ENCODE measurements at regions not wholly inside any gene's neighbourhood (a gene's known extent, or its start where the extent isn't known, plus 50 kb on each side); places are given as distances from the start of the nearest gene placed in this dataset.

DNA sequence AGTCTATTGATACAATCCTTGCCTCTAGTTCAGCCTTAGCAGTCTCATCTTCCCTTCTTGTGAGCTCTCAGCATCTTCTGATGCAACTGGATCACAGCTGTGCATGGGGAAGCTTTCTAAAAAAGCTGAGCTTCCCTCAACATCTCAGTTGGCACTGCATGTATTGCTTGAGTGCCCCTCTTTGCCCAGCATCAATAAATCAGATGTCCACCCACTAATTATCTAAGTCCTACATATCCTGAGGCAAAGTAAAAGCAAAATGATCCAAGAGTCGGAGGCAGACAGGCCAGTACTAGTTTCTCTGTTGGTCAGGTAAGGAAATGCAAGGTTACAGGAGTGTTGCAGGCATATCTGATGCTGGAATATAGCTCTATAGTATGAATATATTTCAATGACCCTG, 334.5 kb upstream of the NCAM1 start:
- H3K36me3 Mint-ChIP-seq (ENCODE audit: low read depth) = no peaks in the 10 kb centered on the region
- H3K4me1 Mint-ChIP-seq = peaks cover 17% of the 10 kb centered on the region
- DNase-seq = no peak
- H3K4me3 Mint-ChIP-seq = no peak overlapping the region
- TF ChIP-seq, protein P1, sequence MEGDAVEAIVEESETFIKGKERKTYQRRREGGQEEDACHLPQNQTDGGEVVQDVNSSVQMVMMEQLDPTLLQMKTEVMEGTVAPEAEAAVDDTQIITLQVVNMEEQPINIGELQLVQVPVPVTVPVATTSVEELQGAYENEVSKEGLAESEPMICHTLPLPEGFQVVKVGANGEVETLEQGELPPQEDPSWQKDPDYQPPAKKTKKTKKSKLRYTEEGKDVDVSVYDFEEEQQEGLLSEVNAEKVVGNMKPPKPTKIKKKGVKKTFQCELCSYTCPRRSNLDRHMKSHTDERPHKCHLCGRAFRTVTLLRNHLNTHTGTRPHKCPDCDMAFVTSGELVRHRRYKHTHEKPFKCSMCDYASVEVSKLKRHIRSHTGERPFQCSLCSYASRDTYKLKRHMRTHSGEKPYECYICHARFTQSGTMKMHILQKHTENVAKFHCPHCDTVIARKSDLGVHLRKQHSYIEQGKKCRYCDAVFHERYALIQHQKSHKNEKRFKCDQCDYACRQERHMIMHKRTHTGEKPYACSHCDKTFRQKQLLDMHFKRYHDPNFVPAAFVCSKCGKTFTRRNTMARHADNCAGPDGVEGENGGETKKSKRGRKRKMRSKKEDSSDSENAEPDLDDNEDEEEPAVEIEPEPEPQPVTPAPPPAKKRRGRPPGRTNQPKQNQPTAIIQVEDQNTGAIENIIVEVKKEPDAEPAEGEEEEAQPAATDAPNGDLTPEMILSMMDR (IDR thresholded peaks at IDR 0.05) = no peak
- H3K27me3 Mint-ChIP-seq (ENCODE audit: low read depth, poor library complexity) = peaks cover 15% of the 10 kb centered on the region
- H3K9me3 Mint-ChIP-seq = peaks cover 9% of the 10 kb centered on the region
- no peak overlapping the region for H3K27ac Mint-ChIP-seq

DNA sequence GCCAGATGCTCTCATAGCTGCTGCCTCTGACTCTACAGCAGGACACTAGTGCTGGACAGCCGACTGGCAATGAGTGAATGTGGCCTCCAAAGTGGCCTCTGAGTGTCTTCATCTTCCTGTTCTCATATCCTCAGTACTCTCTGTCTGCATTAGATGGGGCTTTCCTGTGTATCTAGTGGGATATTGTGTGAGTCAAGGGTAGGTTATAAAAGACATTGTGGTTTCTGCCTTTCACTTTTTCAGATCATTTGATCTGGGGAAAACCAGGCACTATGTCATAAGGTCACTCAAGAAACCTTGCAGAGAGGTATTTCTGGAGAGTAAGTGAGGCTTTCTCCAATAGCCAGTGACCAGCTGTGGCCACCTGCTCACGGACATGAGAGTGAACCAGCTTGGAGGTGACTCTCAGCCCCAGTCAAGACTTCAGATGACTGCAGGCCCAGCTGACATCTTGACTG, 333.6 kb upstream of the NCAM1 start:
- Mint-ChIP-seq H3K9me3 (peaks cover under 1% of the 10 kb centered on the region), H3K27ac (no peak overlapping the region), H3K27me3 (ENCODE audit: low read depth, poor library complexity) (peaks cover 16% of the 10 kb centered on the region), H3K4me1 (peaks cover 17% of the 10 kb centered on the region), H3K4me3 (no peak overlapping the region), H3K36me3 (ENCODE audit: low read depth) (no peaks in the 10 kb centered on the region)
- TF ChIP-seq, protein P1 (IDR thresholded peaks at IDR 0.05) = no peak
- DNase-seq = no peak

DNA sequence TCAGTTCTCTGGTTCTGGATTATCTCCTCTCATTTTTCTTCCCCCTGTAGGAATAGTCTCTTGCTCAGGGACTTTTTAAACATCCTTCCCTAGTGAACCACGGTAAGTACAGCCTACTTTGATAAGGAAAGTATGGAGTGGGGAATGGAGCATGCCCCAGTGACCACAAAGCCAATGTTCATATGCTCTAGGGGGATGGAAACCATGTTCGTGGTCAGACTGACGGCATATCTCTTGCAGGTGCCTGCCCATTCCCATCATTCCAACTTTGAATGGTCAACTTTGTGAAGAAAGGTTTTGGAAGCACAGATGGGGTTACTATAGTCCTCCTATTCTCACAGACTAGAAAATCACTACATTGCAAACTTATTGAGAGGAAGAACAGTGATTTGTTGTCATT, 332.5 kb upstream of the NCAM1 start:
- no peaks in the 10 kb centered on the region for H3K36me3 Mint-ChIP-seq (ENCODE audit: low read depth)
- no peak for DNase-seq
- H3K27me3 Mint-ChIP-seq (ENCODE audit: low read depth, poor library complexity) = peaks cover 16% of the 10 kb centered on the region
- no peaks in the 10 kb centered on the region for H3K9me3 Mint-ChIP-seq
- H3K4me3 Mint-ChIP-seq = no peak overlapping the region
- TF ChIP-seq, protein P1 (IDR thresholded peaks at IDR 0.05) = no peak
- H3K4me1 Mint-ChIP-seq = peaks cover 17% of the 10 kb centered on the region
- no peak overlapping the region for H3K27ac Mint-ChIP-seq

DNA sequence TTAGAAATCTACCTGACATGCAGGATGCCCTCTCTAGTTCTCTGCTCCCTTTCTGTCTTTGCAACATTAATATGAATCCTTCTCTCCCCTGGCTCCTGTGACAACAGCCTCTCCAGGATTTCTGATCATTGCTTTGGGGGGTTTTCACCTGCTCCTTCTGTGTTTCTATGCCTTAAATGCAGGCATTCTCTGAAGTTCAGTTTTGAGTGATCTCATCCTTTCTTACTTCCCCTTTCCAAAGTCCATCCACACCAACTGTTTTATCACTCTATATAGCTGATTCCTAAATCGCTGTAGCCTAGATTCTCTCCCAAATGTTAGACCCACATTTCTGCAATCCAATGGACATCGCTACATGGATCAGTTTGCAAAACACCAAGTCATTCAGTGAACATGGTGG, 330.7 kb upstream of the NCAM1 start:
- no peak overlapping the region for H3K27ac Mint-ChIP-seq
- no peaks in the 10 kb centered on the region for H3K36me3 Mint-ChIP-seq (ENCODE audit: low read depth)
- H3K27me3 Mint-ChIP-seq (ENCODE audit: low read depth, poor library complexity) = peaks cover 16% of the 10 kb centered on the region
- DNase-seq = no peak
- peaks cover 4% of the 10 kb centered on the region for H3K4me1 Mint-ChIP-seq
- TF ChIP-seq, protein P1 (IDR thresholded peaks at IDR 0.05) = no peak
- no peak overlapping the region for H3K4me3 Mint-ChIP-seq
- H3K9me3 Mint-ChIP-seq = no peaks in the 10 kb centered on the region

DNA sequence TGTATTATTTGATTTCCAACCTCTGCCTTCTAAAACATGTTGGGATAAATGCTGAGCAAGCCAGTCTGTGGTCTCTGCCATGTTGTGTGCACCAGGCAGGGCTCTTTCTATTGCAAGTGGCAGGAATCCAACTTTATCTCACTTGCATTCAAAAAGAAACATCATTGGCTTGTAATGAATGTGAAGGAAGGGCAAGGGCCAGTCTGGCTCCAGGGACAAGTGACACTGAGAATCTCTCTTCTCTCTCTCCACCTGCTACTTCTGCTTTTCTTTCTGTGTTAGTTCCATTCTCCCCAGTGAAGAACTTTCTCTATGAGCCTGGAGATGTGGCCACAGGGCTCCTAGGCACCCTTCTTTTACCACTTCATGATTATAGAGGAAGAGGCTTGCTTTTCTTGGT, 329.9 kb upstream of the NCAM1 start:
- H3K4me1 Mint-ChIP-seq = peaks cover 4% of the 10 kb centered on the region
- peaks cover 16% of the 10 kb centered on the region for H3K27me3 Mint-ChIP-seq (ENCODE audit: low read depth, poor library complexity)
- DNase-seq = no peak
- no peak overlapping the region for H3K4me3 Mint-ChIP-seq
- H3K27ac Mint-ChIP-seq = no peak overlapping the region
- TF ChIP-seq, protein P1 (IDR thresholded peaks at IDR 0.05) = no peak
- H3K36me3 Mint-ChIP-seq (ENCODE audit: low read depth) = no peaks in the 10 kb centered on the region
- no peaks in the 10 kb centered on the region for H3K9me3 Mint-ChIP-seq

DNA sequence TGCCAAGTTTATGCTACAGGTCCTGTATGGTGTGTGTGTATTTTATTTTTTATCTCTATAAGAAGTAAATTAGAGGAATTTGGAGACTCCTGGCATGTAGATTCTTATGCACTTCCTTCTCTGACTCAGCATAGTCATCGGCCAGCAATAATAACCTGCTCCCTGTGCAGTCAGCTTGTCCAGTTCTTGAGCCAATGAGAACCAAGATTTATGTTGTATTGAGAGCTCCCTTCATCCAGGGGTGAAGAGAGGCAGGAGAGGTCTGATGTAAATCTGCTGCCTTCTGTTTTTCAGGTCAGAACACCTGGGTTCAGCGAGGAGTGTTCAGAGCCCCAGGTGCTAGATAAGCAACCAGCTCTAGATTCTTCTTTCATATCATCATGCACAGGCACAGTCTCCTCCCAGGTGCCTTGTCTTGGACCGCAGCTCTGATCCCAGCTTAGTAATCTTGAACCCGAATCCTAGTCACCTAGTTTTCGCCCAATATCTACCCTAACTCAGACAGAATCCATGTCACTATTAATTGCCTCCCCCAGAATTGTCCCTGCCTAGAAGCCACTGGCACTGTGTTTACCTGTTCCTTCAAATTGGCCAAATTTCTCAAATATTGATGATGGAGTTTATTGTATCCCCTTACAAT, 328.2 kb upstream of the NCAM1 start:
- H3K36me3 Mint-ChIP-seq (ENCODE audit: low read depth) = no peaks in the 10 kb centered on the region
- peaks cover 19% of the 10 kb centered on the region for H3K27me3 Mint-ChIP-seq (ENCODE audit: low read depth, poor library complexity)
- H3K9me3 Mint-ChIP-seq = no peaks in the 10 kb centered on the region
- no peak overlapping the region for H3K27ac Mint-ChIP-seq
- no peak overlapping the region for H3K4me3 Mint-ChIP-seq
- no peaks in the 10 kb centered on the region for H3K4me1 Mint-ChIP-seq
- TF ChIP-seq, protein P1 (IDR thresholded peaks at IDR 0.05) = no peak
- no peak for DNase-seq

Measured in nephron progenitor cell (in vitro differentiated cells).